ENCODE measurements at regions not wholly inside any gene's neighbourhood (a gene's known extent, or its start where the extent isn't known, plus 50 kb on each side); places are given as distances from the start of the nearest gene placed in this dataset.

DNA sequence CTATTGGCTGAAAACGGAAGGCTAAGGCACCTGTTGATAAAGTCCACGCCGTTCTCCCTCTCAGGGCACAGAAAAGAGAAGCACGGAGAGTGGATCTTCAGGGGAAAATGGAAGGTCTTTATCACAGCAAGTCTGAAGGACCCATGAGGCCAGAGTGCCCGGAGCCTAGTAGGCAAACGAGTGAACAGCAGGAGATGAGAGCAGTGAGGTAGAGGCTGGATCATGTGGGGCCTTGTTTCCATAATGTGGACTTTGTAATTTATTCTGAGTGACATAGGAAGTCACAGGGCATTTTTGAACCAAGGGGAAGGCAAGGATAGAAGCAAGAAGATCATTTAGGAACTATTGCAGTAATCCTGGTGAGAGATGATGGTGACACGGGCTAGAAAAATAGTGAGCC, 287.2 kb upstream of the NRIP1 start:
- TF ChIP-seq, protein P1, sequence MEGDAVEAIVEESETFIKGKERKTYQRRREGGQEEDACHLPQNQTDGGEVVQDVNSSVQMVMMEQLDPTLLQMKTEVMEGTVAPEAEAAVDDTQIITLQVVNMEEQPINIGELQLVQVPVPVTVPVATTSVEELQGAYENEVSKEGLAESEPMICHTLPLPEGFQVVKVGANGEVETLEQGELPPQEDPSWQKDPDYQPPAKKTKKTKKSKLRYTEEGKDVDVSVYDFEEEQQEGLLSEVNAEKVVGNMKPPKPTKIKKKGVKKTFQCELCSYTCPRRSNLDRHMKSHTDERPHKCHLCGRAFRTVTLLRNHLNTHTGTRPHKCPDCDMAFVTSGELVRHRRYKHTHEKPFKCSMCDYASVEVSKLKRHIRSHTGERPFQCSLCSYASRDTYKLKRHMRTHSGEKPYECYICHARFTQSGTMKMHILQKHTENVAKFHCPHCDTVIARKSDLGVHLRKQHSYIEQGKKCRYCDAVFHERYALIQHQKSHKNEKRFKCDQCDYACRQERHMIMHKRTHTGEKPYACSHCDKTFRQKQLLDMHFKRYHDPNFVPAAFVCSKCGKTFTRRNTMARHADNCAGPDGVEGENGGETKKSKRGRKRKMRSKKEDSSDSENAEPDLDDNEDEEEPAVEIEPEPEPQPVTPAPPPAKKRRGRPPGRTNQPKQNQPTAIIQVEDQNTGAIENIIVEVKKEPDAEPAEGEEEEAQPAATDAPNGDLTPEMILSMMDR (IDR thresholded peaks at IDR 0.05), result no peak
- TF ChIP-seq POLR2A (IDR thresholded peaks at IDR 0.05) (no peak), POLR2AphosphoS5 (IDR thresholded peaks at IDR 0.05) (no peak)
